ENCODE measurements at regions not wholly inside any gene's neighbourhood (a gene's known extent, or its start where the extent isn't known, plus 50 kb on each side); places are given as distances from the start of the nearest gene placed in this dataset.

DNA sequence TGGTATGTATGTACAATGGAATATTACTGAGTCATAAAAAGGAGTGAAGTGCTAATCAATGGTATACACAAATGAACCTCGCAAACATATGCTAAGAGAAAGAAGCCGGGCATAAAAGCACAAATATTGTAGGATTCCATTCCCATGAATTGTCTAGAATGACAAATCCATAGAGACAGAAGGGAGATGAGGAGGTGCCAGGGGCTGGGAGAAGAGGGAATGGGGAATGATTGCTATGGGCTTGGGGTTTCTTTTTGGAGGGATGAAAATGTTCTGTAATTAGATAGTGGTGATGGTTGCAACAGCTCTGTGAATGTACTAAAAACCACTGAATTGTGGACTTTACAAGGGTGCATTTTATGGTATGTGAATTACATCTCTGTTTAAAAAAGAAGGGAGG is 73.5 kb downstream of the GLI2 start:
- DNase-seq (ENCODE audit: low read depth in 2 of 2), result peak; percentile 55

DNA sequence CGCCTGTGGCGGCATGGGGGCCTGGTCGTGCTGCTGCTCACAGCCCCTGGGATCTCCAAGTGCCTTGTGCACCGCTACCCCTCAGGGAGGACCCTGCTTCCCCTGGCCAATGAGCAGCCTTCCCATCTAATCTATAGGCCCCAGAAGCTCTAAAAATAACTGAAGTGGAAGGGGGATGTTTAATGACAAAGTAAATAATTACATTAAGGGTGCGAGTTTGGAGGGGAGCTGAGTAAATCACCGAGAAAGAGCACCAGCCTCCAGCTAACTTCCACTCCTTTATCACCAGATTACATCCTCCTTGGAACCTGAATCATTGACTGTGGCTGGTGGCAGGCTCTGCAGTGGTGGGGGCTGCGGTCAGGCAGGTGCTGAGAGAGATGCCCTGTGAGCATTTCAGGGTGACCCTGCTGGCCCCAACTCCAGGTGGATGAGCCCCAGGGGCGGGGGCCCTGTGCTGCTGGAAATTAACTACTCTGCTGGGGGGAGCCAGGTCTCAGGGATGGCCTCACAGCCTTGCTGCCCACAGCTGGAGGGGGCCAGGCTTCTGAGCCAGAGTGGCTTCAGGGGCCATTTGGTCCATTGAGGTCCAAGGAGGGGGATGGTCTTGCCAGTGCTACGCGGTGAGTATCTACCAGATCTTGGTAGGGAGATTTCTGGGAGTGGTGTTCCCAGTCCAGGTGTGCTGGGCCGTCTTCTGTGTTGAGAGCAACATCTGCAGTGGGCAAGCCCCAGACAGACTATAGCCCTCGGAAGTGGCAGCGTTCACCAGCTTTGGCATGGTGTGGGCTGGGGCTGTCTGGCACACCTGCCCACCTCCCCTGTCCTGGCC is 74.2 kb downstream of the GLI2 start:
- DNase-seq (ENCODE audit: low read depth in 2 of 2), result no peak

DNA sequence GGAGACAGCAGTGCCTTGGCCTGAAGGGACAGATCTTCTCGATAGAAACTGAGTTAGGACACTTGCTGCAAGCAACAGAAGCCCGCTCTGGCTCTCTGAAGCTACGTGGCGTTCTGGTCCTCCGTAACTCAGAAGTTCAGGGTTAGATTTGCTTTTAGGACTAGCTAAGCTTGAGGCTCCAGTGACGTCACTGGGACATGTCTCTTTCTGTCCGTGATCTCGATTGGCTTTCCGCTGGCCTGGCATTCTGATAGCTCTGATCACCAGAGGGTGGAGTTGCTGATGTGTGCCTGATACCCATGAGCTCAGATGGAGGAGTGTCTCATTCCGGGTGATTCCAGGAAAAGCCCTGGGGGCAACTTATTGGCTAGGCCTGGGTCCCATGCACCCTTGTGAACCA is 75.0 kb downstream of the GLI2 start:
- no peak for DNase-seq (ENCODE audit: low read depth in 2 of 2)

DNA sequence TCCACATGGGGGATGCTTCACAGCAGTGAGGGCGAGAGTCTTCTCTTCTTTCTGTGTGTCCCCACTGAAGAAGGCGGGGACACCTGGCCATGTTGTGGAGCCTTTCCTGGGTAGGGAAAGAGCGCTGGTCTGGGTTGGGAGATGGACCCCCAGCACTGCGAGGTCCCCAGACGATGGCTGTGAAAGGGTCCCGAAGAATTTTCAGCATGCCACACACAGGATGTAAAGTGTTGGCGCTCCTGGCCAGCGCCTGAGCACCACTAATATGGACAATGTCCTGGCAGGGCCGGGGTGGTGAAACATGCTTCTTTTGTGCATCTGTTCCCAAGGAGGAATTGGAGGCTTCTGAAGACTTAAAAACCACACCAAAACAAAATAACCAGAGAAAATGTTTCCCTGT is 77.2 kb downstream of the GLI2 start:
- DNase-seq (ENCODE audit: low read depth in 2 of 2), result no peak

DNA sequence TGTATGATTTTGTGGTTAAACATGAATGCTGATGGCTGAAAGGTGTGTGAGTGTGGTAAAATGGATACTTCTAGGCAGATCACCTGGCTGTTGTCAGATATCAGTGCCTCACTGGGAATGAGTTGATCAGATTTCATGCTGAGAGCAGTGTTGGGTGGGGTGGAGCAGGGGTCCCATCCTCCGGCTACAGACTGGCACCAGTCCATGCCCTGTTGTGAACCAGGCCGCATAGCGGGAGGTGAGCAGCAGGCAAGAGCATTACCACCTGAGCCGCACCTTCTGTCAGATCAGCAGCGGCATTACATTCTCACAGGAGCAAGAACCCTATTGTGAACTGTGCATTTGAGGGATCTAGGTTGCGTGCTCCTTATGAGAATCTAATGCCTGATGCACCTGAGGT is 78.7 kb downstream of the GLI2 start:
- no peak for DNase-seq (ENCODE audit: low read depth in 2 of 2)

DNA sequence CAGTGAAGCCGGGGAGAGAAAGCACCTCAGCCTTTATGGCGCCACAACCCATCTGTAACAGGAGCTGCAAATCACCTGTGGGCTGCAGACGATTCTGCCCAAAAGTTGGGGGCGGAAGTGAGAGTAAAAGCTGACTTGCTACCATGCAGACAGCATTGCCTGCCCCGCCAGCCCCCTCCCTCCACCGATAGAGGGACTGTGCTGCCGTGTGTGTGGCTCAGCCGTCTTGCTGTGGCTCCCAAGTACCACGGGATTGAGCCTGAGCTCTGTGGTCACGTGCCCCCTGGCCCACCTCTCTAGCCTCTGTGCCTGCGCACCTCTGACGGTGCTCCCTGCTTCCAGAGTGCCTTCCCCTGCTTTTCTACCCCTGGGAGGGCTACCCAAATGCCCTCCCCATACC is 79.6 kb downstream of the GLI2 start:
- DNase-seq (ENCODE audit: low read depth in 2 of 2), result no peak

DNA sequence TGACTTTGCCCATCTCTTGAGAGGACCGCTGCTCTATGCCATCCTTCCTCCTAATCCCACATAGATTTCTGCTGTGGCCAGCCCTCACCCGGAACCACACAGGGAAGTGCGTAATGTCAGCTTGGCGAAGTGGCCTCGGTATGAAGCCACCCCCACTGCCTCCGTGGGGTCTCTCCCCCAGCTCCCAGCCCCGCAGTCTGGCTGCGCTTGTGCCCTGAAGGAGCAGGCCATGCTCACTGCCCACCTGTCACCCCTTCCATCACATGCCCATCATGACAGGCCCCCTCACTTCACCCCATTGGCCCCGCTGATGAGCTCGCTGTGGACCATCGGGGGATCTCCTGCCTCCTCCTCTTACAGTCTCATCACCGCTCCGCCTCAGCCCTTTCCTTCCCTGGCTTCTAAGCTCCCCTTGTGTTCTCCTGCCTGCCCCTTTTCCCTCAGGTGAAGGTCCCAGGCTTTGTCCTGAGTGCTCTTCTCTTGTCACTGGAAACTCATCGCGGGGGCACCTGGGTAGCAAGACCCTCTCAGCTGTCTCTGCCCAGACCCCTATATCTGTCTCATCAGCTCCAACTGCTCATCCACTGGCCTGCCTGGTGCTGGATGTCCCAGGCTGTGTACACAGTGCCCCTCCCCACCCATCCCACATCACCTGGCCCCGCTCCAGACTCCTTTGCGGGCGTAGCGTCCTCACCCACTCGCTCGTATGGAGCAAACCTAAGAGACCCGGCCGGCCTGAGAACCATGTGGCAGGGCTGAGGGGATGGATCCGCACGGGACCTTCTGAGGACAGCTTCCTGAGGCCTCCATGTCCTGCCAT is 81.7 kb downstream of the GLI2 start:
- no peak for DNase-seq (ENCODE audit: low read depth in 2 of 2)

DNA sequence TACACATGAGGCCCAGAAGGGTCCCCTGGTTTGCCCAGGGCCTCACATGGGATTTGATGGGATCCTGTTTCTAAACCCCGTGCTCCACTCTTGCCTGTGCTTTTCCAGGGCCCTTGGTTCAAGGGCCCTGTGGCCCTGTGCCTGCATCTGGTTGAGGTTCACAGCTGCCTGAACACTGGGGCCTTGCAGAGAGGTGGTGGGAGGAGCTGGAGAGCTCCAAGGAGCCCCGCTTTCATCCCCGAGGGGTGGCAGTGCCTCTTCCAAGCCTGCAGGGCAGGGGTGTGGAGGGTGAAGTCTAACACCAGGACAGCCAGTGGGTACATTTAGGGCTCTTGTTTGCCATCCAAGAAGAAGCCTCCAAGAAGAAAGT is 82.3 kb downstream of the GLI2 start:
- DNase-seq (ENCODE audit: low read depth in 2 of 2), result no peak

DNA sequence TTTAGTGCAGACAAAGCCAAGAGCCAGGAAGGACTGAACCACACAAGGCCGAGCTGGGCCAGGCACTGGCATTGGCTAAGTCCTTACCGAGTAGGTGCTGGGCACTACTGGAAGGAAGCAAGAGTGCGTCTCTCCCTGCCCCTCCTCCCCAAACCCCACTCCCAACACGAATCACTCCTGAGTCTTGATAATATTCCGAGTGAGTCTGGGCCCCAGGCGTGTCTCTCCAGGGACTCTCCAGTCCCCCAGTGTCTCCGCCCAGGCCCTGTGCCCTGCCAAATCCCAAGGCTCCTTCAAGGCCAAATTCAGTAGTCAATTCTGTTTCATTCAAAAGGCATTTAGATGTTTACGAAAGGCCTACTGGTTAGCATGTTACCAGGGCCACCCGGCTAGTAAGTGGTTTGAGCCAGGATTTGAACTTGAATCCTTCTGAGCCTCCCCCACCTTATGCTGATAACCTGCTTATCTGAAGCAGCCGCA is 82.8 kb downstream of the GLI2 start:
- peak; percentile 61 to 69 for DNase-seq (ENCODE audit: low read depth in 2 of 2)

DNA sequence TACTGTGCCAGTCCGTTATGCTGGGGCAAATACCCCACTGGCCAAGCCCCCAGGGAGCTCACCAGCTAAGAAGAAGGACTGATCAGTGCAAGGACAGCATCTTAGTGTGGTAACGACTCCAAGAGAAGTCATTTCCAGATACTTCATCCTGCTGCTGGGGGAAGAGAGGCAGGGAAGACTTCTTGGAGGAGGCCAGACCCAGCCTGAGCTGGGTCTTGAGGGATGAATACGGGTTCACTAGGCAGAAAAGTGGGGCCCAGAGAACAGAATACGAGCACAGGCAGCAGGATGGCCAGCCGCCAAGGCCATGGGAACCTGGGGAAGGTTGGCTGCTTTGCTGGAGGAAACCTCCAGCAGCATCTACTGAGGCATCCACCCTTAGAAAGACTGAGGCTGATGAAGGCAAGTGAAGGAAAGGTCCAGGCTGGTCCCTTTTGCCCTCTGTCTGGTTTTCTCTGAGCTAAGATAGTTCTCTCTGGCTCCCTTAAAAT is 84.1 kb downstream of the GLI2 start:
- DNase-seq (ENCODE audit: low read depth in 2 of 2), result no peak

DNA sequence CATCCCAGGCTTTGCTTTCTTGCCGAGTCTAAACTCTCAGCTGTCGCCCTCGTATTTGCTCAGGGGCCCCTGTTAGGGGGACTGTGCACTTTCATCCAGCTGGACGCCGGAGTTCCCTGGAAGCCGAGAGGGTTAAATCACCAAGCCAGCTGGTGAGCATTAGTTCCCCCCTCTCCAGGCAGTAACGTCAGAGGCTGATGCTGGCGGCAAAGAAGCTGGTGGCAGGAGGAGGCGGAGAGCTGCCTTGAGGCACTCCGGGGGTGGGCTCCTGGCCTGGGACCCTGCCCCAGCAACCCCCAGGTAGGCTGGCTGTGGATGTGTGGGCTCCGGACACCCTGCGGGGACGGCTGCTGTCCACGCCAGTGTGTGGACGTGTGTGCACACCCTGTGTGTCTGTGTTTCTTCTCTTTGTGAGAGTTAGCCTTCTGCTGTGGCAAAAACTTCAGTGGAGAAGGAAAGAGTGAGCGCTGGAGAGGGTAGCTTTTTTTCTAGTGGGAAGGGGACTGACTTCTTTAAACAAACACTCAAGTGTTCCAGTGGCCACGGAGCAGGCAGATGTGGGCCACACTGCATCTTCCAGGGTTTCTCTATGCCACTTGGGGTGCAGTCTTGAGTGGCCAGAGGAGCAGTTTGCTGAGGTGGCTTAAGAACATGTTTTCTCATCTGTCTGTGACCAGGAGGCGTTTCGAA is 84.7 kb downstream of the GLI2 start:
- DNase-seq (ENCODE audit: low read depth in 2 of 2), result peak; percentile 49 to 50

DNA sequence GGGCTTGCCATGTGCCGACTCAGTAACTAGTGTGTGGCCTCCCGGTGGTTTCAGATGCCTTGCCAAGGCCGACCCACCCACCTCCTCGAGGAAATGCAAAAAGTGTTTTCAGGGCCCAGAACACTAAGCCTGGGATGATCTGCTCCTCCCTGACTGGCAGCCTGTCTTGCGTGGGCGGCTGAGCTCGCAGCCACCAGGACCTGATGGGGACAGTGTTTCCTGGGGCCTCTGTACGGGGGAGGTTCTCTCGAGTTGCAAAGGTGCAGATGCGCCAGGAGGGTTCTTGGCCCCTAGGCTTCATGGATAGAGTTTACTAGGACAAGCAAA is 85.2 kb downstream of the GLI2 start:
- DNase-seq (ENCODE audit: low read depth in 2 of 2), result no peak

DNA sequence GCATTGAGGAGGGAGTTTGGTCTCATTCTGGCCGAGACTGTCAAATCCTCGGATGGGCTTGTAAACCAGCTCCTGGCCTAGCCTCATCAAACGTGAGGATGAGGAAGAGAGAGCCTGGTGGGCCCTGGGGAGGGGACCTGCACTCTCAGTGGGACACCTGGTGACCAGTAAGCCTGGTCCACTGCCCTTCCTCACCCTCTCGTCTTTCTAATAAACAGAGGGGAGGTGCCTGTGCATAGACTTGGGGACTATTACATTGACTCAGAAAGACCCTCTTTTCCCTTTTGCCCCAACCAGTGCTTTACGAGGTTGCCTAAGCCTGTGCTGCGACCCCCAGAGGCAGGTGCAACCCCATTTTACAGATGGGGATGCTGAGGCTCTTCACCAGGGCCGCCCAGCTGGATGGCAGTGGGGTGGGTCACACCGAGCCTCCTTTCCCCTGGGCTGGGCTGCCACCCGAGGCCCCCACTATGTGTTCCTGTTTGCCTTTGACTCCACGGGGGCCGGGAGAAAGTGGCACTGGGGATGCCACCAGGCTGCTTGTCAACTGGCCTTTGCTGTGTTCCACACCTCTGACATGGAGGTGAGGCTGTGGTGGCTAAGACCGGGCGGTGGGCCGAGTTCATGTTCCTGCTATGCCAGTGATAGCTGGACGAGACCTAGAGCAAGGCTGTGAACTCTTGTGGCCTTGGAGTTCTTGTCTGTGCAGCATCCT is 85.9 kb downstream of the GLI2 start:
- no peak for DNase-seq (ENCODE audit: low read depth in 2 of 2)

DNA sequence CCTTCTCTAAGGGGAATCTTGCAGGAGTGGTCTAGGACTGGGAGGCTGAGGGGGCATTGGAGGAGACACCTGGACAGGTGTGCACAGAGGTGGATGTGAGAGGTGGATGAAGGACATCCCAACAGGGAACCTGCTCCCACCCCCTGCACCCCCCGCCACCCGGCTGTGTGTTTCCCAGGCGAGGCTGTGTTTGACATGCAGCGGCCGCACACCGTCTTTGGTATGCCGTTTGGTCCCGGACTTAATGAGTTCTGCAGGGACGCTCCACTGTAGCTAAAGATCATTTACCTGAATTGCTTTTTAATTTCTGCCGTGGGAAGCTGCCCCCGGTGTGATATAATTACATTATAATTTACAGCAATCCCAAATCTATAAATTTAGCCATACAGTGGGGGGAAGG is 87.3 kb downstream of the GLI2 start:
- DNase-seq (ENCODE audit: low read depth in 2 of 2), result no peak

DNA sequence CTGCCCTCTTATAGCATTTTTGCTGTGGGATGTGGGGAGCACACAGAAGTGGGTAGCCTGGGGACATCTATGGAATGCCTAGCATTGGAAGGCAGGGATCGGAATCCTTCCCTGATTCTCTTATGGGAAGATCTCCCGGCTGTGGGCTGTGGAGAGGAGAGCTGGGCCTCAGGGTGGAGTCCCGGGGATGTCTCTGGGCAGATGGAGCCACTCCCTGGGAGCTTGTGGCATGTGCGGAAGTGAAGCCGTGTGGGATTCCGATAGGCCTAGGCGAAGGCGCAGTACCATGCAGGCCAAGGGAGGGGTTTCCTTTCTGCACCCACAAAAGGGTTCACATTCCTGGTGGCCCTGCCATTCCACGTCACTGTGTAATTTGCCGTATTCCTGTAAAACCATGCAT is 87.9 kb downstream of the GLI2 start:
- DNase-seq (ENCODE audit: low read depth in 2 of 2), result no peak

DNA sequence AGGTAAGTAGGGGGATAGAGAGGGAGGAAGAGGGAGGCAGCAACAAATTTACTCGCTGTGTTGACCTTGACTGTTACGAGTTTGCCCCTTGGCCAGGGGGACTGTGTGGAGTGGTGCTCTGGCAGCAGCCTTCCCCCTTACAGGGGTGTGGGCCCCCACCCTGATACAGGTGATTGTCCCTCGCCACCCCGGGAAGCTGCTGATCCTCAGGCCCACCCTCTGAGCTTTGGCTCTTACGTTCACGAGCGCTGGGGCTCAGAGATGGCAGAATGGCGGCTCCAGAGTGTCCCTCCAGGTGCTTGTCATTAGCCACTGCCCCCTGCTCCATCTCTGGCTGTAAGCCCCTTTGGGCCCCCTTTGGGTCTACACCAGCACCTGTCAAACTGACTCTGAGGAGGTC is 88.6 kb downstream of the GLI2 start:
- DNase-seq (ENCODE audit: low read depth in 2 of 2), result no peak

DNA sequence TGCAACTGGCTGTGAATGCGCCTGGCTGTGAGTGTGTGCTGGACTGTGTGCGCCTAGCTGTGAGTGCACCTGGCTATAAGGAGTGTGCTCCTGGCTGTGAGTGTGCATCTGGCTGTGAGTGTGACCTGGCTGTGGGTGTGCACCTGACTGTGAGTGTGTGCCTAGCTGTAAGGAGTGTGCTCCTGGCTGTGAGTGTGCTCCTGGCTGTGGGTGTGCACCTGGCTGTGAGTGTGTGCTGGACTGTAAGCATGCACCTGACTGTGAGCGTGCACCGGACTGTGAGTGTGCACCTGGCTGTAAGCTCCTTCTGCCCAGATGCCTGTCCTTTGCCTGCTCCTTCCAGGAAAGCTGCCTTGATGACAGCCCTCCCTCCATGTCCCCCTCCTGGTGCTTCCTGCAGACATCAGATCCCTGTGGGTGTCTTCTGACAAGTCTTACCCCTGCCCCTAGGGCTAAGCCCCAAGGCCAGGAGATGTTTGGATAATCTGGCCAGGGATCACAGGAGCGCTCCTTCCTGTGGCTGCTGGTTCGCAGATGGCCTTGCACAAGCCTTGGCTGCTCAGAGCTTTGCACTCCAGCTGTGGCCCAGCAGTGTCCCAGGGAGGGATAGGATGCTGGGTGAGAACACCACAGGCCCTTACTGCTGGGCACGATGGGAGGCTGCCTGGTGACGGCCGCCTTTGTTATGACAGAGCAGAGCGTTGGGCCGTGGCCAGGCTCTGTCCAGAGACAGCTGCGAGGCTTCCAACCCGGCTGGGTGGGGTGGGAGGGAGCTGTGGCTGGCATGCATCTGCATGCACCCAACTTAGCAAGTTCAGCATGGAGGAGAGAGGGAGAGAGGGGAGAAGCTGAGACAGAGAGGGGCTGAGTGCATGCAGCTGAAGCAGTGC is 89.9 kb downstream of the GLI2 start:
- DNase-seq (ENCODE audit: low read depth in 2 of 2), result no peak

DNA sequence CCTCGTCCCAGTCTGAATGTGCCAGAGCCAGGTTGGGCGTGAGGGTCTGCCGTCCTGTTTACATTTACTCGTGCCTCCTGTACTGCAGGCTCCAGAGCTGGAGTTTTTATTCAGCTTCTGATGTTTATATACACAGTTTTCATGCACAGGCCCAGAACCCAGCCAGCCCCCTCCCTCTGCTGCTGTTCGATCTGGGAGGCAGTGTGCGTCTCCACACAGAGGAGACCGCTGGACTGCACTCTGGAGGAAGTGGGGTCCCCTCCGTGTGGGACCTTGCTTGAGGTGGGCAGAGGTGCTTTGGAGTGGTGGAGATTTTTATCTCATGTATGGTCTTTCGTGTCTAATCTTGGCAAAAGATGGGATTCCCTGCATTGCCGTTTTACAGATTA is 90.6 kb downstream of the GLI2 start:
- DNase-seq (ENCODE audit: low read depth in 2 of 2), result no peak

DNA sequence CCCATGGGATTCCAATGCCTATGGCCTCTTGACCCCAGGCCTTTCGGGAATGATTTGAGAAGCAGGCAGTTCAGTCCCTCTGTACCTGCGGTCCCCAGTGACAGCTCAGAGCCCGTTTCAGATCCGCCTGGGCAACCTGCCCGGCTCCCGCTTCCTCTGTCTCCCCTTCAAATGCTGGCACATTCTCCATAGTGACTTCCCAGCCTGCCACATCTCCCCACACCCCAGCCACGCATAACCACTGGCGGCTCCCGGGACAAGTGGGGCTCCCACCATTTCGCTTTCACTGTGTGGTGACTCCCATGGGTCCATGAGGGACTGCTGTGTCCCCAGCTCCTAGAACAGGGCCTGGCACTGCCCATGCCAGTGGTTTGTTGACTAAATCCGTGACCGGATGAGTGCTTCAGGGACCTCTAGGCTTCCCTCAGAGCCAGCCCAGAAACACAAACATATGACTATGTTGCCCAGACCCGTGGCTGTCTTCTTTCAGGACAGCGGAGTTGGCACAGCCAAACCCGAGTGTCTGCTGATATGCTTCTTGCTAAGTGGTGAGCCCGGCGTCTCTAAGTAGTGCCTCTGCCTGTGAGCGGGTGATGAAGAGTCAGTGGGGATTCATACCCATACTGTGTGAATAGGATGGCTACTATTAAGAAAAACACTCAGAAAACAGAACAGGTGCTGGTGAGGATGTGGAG is 91.2 kb downstream of the GLI2 start:
- no peak for DNase-seq (ENCODE audit: low read depth in 2 of 2)

DNA sequence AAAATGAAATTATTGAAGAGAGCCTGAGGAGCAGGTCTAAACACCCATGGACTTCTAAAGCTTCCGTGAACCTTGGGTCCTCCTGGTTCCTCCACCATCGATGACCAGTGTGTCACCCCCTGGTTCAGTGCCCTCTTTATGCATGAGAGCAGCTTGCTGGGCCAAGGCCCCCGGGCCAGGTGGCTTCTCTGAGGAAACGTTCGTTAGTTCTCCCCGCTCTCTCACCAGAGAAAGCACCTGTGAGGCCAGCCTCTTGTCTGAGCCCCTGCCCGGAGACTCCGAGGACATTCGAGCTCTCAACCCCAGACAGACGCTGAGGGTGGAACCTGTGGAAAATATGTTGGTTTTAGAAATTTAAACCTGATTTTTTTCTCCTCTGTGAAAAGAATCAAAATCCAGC is 92.4 kb downstream of the GLI2 start:
- no peak for DNase-seq (ENCODE audit: low read depth in 2 of 2)
